GM23338 (cell line): ENCODE measurements at regions not wholly inside any gene's neighbourhood (a gene's known extent, or its start where the extent isn't known, plus 50 kb on each side); places are given as distances from the start of the nearest gene placed in this dataset.

Experiments
- ATAC-seq: fragments of 200-7000 bp; cut with Tn5 transposase; 3 replicates; pipeline ENCODE4 v1.9.1; 2020
- DNase-seq: peaks from one replicate; pipeline ENCODE4 v3.0.0-alpha.2; 2015; ENCODE audit warnings: low spot score
- H2AFZ ChIP-seq: fragments of 200-600 bp; sonication (generic); 2 replicates; pipeline ENCODE4 v1.8.0; 2016; ENCODE audit warnings: antibody characterized with exemption, mild to moderate bottlenecking, moderate library complexity
- H3F3A ChIP-seq: fragments of 200-600 bp; sonication (generic); replicated peaks from 2 replicates; pipeline ENCODE4 v1.8.0; 2017; ENCODE audit warnings: antibody characterized with exemption, mixed run types, low read depth
- H3K27ac ChIP-seq: fragments of 200-600 bp; sonication (generic); 2 replicates; pipeline ENCODE4 v1.6.1; 2016; ENCODE audit warnings: low read depth
- H3K27me3 ChIP-seq: fragments of 200-600 bp; sonication (generic); 2 replicates; pipeline ENCODE4 v1.8.0; 2016; ENCODE audit warnings: mild to moderate bottlenecking, mixed run types, moderate library complexity; ENCODE audit not compliant: insufficient read depth
- H3K36me3 ChIP-seq: fragments of 200-600 bp; sonication (generic); 2 replicates; pipeline ENCODE4 v1.8.0; 2016; ENCODE audit warnings: mild to moderate bottlenecking; ENCODE audit not compliant: insufficient read depth
- H3K4me1 ChIP-seq: fragments of 200-600 bp; sonication (generic); 2 replicates; pipeline ENCODE4 v1.8.0; 2016; ENCODE audit warnings: mild to moderate bottlenecking, moderate library complexity; ENCODE audit not compliant: insufficient read depth
- H3K4me2 ChIP-seq: fragments of 200-600 bp; sonication (generic); 2 replicates; pipeline ENCODE4 v1.7.1; 2017; ENCODE audit warnings: mixed run types
- H3K4me3 ChIP-seq: fragments of 200-600 bp; sonication (generic); 2 replicates; pipeline ENCODE4 v1.6.1; 2016; ENCODE audit warnings: mixed run types
- H3K79me2 ChIP-seq: fragments of 200-600 bp; sonication (generic); replicated peaks from 2 replicates; pipeline ENCODE4 v1.8.0; 2017; ENCODE audit warnings: mild to moderate bottlenecking; ENCODE audit not compliant: insufficient read depth
- H3K9me2 ChIP-seq: fragments of 200-600 bp; sonication (generic); 2 replicates; pipeline ENCODE4 v1.8.0; 2017; ENCODE audit not compliant: insufficient read depth
- H4K20me1 ChIP-seq: fragments of 200-600 bp; sonication (generic); replicated peaks from 2 replicates; pipeline ENCODE4 v1.8.0; 2017; ENCODE audit warnings: mild to moderate bottlenecking; ENCODE audit not compliant: insufficient read depth
- H3K27ac Mint-ChIP-seq: 2 replicates; pipeline ENCODE4 v1.8.0; 2020; ENCODE audit warnings: inconsistent platforms, mild to moderate bottlenecking, moderate library complexity, mixed read lengths
- H3K27me3 Mint-ChIP-seq: 3 replicates; pipeline ENCODE4 v1.8.0; 2022; ENCODE audit warnings: low read depth, mild to moderate bottlenecking, moderate library complexity, mixed read lengths, inconsistent platforms; ENCODE audit not compliant: insufficient read depth, poor library complexity
- H3K36me3 Mint-ChIP-seq: 3 replicates; pipeline ENCODE4 v1.8.0; 2021; ENCODE audit warnings: low read depth, mild to moderate bottlenecking, inconsistent platforms, moderate library complexity, mixed read lengths
- H3K4me1 Mint-ChIP-seq: 3 replicates; pipeline ENCODE4 v1.8.0; 2020; ENCODE audit warnings: mild to moderate bottlenecking, inconsistent platforms, mixed read lengths
- H3K4me3 Mint-ChIP-seq: 3 replicates; pipeline ENCODE4 v1.8.0; 2021; ENCODE audit warnings: moderate library complexity, mild to moderate bottlenecking, inconsistent platforms, mixed read lengths
- H3K9me3 Mint-ChIP-seq: 3 replicates; pipeline ENCODE4 v1.8.0; 2020; ENCODE audit warnings: moderate library complexity, mild to moderate bottlenecking, inconsistent platforms, mixed read lengths
- CREB1 ChIP-seq: fragments of 250-450 bp; sonication (Bioruptor Pico); IDR thresholded peaks from 2 replicates; pipeline ENCODE4 v1.5.0; 2020; ENCODE audit warnings: low read depth, mild to moderate bottlenecking, moderate library complexity
- EZH2 ChIP-seq: fragments of 200-600 bp; sonication (generic); IDR thresholded peaks from one replicate; pipeline ENCODE4 v1.8.0; 2017; ENCODE audit warnings: antibody characterized with exemption, mild to moderate bottlenecking, low read depth; ENCODE audit not compliant: unreplicated experiment
- JUNB ChIP-seq: IDR thresholded peaks from one replicate; pipeline ENCODE4 v1.6.1; 2016; ENCODE audit warnings: antibody characterized with exemption; ENCODE audit not compliant: unreplicated experiment
- NANOG ChIP-seq: IDR thresholded peaks from 2 replicates; pipeline ENCODE4 v1.6.1; 2016; ENCODE audit warnings: antibody characterized with exemption, borderline replicate concordance
- ZNF114 ChIP-seq: fragments of 250-450 bp; sonication (Bioruptor Pico); IDR thresholded peaks from 2 replicates; pipeline ENCODE4 v1.5.0; 2020; ENCODE audit warnings: mild to moderate bottlenecking, moderate library complexity
- ZNF331 ChIP-seq: fragments of 250-450 bp; sonication (Bioruptor Pico); IDR thresholded peaks from 2 replicates; pipeline ENCODE4 v1.5.0; 2020; ENCODE audit warnings: low read depth, mild to moderate bottlenecking, moderate library complexity
- TF ChIP-seq, protein P1 (sequence below), 2 experiments: fragments of 200-600 bp in 1 of 2; sonication (generic) in 1 of 2; conservative IDR thresholded peaks; 2 replicates each; pipeline versions ENCODE4 v1.5.1 to v1.6.1; 2016 to 2017; ENCODE audit warnings: antibody characterized with exemption in 2 of 2, low read depth in 2 of 2, mild to moderate bottlenecking in 2 of 2, moderate library complexity in 1 of 2
- TF ChIP-seq, protein P2 (sequence below): IDR thresholded peaks from one replicate; pipeline ENCODE4 v1.6.1; 2018; ENCODE audit warnings: antibody characterized with exemption; ENCODE audit not compliant: unreplicated experiment
- TF ChIP-seq, protein P3 (sequence below): fragments of 250-450 bp; sonication (Bioruptor Pico); IDR thresholded peaks from 2 replicates; pipeline ENCODE4 v1.5.0; 2020; ENCODE audit warnings: mild to moderate bottlenecking, moderate library complexity

DNA sequence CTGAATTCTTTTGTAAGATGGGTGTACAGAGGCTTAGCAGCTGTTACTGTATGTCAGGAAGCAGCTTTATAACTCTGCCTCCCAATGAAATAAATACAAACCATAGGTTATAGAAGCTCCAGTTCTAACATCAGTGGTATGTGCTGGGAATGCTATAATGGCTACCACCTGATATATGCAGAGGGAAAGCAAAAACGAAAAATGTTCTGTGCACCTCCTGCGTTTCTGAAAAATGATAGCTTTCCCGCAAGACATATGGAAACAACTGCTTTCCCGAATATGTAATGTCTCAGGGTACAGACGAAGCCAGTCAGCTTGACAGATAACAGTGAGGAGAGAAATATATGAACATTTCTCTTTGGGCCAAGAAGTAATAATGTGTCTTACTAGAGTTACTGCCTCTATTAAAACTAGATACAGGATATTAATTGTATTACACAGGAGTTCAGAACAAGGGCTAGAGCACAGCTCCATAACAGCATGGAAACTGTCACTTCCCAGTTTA lies 517.0 kb upstream of the NRSN1 start (continued):
- TF ChIP-seq, protein P1, sequence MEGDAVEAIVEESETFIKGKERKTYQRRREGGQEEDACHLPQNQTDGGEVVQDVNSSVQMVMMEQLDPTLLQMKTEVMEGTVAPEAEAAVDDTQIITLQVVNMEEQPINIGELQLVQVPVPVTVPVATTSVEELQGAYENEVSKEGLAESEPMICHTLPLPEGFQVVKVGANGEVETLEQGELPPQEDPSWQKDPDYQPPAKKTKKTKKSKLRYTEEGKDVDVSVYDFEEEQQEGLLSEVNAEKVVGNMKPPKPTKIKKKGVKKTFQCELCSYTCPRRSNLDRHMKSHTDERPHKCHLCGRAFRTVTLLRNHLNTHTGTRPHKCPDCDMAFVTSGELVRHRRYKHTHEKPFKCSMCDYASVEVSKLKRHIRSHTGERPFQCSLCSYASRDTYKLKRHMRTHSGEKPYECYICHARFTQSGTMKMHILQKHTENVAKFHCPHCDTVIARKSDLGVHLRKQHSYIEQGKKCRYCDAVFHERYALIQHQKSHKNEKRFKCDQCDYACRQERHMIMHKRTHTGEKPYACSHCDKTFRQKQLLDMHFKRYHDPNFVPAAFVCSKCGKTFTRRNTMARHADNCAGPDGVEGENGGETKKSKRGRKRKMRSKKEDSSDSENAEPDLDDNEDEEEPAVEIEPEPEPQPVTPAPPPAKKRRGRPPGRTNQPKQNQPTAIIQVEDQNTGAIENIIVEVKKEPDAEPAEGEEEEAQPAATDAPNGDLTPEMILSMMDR (conservative IDR thresholded peaks at IDR 0.05; ENCODE audit: low read depth in 2 of 2): no peak

DNA sequence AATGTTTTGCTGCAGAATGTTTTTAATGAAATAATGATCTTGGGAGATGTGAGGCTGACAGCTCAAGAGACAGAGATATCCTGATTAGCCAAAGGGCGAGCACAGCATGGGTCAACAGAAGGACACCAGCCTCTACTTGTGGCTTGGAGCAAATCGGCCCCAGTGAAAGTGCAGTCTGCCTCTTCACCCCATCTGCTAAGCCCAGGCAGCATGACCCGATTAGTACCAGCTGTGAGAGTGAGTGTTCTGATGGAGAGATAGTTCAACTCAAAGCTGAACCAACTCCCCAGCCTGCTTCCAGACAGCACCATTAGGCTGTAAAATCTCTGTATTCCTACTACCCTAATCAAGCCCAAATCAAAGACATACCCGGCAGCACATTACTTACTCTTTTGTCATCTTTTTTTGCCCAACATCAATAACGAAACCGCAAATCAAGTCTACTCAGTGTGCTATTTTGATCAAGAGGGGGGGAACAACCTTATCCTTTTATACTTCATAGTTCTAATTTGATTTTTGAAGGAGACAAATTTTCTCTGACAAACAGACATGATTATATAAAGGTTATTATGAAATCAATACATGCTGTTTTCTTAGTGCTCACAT lies 514.1 kb upstream of the NRSN1 start:
- Mint-ChIP-seq H3K36me3 (no peaks in the 10 kb centered on the region), H3K4me1 (no peaks in the 10 kb centered on the region), H3K27ac (no peak overlapping the region), H3K27me3 (no peaks in the 10 kb centered on the region), H3K4me3 (no peak overlapping the region), H3K9me3 (no peaks in the 10 kb centered on the region)
- H3K27me3 ChIP-seq: no peaks in the 10 kb centered on the region
- H3K36me3 ChIP-seq: no peaks in the 10 kb centered on the region
- no peaks in the 10 kb centered on the region for H3F3A ChIP-seq
- H3K4me2 ChIP-seq: no peak overlapping the region
- no peak overlapping the region for H3K4me3 ChIP-seq
- no peak for ATAC-seq
- H2AFZ ChIP-seq: no peak overlapping the region
- H3K79me2 ChIP-seq: no peaks in the 10 kb centered on the region
- no peak for TF ChIP-seq ZNF331 (CRISPR knock-in tag)
- TF ChIP-seq, protein P2, sequence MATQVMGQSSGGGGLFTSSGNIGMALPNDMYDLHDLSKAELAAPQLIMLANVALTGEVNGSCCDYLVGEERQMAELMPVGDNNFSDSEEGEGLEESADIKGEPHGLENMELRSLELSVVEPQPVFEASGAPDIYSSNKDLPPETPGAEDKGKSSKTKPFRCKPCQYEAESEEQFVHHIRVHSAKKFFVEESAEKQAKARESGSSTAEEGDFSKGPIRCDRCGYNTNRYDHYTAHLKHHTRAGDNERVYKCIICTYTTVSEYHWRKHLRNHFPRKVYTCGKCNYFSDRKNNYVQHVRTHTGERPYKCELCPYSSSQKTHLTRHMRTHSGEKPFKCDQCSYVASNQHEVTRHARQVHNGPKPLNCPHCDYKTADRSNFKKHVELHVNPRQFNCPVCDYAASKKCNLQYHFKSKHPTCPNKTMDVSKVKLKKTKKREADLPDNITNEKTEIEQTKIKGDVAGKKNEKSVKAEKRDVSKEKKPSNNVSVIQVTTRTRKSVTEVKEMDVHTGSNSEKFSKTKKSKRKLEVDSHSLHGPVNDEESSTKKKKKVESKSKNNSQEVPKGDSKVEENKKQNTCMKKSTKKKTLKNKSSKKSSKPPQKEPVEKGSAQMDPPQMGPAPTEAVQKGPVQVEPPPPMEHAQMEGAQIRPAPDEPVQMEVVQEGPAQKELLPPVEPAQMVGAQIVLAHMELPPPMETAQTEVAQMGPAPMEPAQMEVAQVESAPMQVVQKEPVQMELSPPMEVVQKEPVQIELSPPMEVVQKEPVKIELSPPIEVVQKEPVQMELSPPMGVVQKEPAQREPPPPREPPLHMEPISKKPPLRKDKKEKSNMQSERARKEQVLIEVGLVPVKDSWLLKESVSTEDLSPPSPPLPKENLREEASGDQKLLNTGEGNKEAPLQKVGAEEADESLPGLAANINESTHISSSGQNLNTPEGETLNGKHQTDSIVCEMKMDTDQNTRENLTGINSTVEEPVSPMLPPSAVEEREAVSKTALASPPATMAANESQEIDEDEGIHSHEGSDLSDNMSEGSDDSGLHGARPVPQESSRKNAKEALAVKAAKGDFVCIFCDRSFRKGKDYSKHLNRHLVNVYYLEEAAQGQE: no peak
- TF ChIP-seq JUNB: no peak
- TF ChIP-seq NANOG: no peak
- no peak for TF ChIP-seq EZH2
- TF ChIP-seq, protein P3, sequence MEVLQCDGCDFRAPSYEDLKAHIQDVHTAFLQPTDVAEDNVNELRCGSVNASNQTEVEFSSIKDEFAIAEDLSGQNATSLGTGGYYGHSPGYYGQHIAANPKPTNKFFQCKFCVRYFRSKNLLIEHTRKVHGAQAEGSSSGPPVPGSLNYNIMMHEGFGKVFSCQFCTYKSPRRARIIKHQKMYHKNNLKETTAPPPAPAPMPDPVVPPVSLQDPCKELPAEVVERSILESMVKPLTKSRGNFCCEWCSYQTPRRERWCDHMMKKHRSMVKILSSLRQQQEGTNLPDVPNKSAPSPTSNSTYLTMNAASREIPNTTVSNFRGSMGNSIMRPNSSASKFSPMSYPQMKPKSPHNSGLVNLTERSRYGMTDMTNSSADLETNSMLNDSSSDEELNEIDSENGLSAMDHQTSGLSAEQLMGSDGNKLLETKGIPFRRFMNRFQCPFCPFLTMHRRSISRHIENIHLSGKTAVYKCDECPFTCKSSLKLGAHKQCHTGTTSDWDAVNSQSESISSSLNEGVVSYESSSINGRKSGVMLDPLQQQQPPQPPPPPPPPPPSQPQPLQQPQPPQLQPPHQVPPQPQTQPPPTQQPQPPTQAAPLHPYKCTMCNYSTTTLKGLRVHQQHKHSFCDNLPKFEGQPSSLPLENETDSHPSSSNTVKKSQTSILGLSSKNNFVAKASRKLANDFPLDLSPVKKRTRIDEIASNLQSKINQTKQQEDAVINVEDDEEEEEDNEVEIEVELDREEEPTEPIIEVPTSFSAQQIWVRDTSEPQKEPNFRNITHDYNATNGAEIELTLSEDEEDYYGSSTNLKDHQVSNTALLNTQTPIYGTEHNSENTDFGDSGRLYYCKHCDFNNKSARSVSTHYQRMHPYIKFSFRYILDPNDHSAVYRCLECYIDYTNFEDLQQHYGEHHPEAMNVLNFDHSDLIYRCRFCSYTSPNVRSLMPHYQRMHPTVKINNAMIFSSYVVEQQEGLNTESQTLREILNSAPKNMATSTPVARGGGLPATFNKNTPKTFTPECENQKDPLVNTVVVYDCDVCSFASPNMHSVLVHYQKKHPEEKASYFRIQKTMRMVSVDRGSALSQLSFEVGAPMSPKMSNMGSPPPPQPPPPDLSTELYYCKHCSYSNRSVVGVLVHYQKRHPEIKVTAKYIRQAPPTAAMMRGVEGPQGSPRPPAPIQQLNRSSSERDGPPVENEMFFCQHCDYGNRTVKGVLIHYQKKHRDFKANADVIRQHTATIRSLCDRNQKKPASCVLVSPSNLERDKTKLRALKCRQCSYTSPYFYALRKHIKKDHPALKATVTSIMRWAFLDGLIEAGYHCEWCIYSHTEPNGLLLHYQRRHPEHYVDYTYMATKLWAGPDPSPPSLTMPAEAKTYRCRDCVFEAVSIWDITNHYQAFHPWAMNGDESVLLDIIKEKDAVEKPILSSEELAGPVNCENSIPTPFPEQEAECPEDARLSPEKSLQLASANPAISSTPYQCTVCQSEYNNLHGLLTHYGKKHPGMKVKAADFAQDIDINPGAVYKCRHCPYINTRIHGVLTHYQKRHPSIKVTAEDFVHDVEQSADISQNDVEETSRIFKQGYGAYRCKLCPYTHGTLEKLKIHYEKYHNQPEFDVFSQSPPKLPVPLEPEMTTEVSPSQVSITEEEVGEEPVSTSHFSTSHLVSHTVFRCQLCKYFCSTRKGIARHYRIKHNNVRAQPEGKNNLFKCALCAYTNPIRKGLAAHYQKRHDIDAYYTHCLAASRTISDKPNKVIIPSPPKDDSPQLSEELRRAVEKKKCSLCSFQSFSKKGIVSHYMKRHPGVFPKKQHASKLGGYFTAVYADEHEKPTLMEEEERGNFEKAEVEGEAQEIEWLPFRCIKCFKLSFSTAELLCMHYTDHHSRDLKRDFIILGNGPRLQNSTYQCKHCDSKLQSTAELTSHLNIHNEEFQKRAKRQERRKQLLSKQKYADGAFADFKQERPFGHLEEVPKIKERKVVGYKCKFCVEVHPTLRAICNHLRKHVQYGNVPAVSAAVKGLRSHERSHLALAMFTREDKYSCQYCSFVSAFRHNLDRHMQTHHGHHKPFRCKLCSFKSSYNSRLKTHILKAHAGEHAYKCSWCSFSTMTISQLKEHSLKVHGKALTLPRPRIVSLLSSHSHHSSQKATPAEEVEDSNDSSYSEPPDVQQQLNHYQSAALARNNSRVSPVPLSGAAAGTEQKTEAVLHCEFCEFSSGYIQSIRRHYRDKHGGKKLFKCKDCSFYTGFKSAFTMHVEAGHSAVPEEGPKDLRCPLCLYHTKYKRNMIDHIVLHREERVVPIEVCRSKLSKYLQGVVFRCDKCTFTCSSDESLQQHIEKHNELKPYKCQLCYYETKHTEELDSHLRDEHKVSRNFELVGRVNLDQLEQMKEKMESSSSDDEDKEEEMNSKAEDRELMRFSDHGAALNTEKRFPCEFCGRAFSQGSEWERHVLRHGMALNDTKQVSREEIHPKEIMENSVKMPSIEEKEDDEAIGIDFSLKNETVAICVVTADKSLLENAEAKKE (CRISPR knock-in tag): no peak
- TF ChIP-seq, protein P1 (conservative IDR thresholded peaks at IDR 0.05; ENCODE audit: low read depth in 2 of 2): no peak
- no peak for TF ChIP-seq CREB1 (CRISPR knock-in tag)
- no peak for TF ChIP-seq ZNF114
- H4K20me1 ChIP-seq: no peaks in the 10 kb centered on the region
- DNase-seq: no peak
- no peak overlapping the region for H3K27ac ChIP-seq
- H3K4me1 ChIP-seq: no peaks in the 10 kb centered on the region
- no peaks in the 10 kb centered on the region for H3K9me2 ChIP-seq
